ENCODE measurements at regions not wholly inside any gene's neighbourhood (a gene's known extent, or its start where the extent isn't known, plus 50 kb on each side); places are given as distances from the start of the nearest gene placed in this dataset.
"Not testable (repeated sequence)": the region's sequence is repeated elsewhere in the genome, so short reads cannot be mapped to it uniquely, and the experiment has no call there.

DNA sequence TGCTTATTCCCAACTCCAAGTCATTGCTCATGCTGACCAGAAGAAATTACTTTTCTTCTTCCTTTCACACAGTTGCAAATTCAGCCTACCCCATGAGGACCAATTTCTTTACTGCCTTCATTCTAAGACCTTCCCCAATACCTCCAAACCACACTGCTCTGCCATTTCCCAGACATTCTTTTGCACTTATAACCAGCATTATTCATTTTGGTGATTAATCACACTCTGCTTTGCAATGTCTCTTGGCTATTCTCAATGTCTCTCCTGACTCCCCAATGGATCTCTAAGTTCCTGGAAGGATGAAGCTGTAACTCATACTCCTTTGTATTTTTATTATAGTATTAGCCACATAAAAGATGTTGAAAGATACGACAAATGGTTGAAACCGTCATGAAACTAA lies 105.7 kb upstream of the RANBP3L start:
- H3K27ac ChIP-seq (ENCODE audit: low read length), result no peak overlapping the region
- no peaks in the 10 kb centered on the region for H3K9me3 ChIP-seq (ENCODE audit: control insufficient read depth, low read length)
- no peak overlapping the region for H3K4me3 ChIP-seq (ENCODE audit: low read length)
- 53% methylated on average over 2 of the region's 2 CpGs for WGBS
- no peak for ATAC-seq
- H3K27me3 ChIP-seq (ENCODE audit: control insufficient read depth, insufficient read depth), result no peaks in the 10 kb centered on the region
- no peaks in the 10 kb centered on the region for H3K4me1 ChIP-seq (ENCODE audit: control insufficient read depth, insufficient read depth, low read length)
- no peak for DNase-seq
- intact Hi-C loops (cut with DNase I), result no loop called here

- not testable (repeated sequence) for H3K27me3 ChIP-seq (ENCODE audit: control insufficient read depth, insufficient read depth); H3K27ac ChIP-seq (ENCODE audit: low read length); DNase-seq; H3K9me3 ChIP-seq (ENCODE audit: control insufficient read depth, low read length); H3K4me1 ChIP-seq (ENCODE audit: control insufficient read depth, insufficient read depth, low read length); ATAC-seq; H3K4me3 ChIP-seq (ENCODE audit: low read length)
- intact Hi-C loops (cut with DNase I), result loop anchor here in 1 of 4 donors (10.0 kb wide), 1 partner anchor 95 kb away; no protein-coding TSS in a partner anchor
Measured at GRCh38 chr5:36409711-36410110, 108.0 kb upstream of the RANBP3L start.

DNA sequence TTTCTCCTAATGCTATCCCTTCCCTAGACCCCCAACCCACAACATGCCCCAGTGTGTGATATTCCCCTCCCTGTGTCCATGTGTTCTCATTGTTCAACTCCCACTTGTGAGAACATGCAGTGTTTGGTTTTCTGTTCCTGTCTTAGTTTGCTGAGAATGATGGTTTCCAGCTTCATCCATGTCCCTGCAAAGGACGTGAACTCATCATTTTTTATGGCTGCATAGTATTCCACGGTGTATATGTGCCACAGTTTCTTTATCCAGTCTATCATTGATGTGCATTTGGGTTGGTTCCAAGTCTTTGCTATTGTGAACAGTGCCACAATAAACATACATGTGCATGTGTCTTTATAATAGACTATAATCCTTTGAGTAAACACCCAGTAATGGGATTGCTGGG lies 109.0 kb upstream of the RANBP3L start:
- not testable (repeated sequence) for H3K4me3 ChIP-seq (ENCODE audit: low read length); H3K9me3 ChIP-seq (ENCODE audit: control insufficient read depth, low read length); H3K27me3 ChIP-seq (ENCODE audit: control insufficient read depth, insufficient read depth); ATAC-seq; H3K4me1 ChIP-seq (ENCODE audit: control insufficient read depth, insufficient read depth, low read length); DNase-seq; H3K27ac ChIP-seq (ENCODE audit: low read length)
- intact Hi-C loops (cut with DNase I), result loop anchor here in 1 of 4 donors (10.0 kb wide), 1 partner anchor 94 kb away; no protein-coding TSS in a partner anchor
- WGBS, result 95% methylated on average over 2 of the region's 2 CpGs

DNA sequence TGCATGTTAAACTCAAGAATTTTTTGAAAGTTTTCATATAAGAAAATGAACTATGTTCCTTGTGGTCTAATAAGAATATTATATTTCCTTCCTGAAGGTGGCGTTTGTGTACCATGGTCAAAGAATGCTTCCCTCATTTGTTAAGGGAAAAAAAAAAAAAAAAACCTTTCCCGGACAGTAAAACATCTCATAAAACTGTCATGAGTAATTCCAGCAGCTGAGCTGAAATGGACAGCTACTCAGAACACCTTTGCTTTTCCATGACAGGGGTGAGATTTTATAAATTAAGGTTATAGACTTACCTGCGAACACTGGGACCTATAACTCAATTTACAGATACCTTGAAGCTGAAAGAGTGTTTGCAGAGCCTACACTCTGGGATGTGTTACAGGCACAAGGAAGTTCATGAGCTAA lies 113.2 kb upstream of the RANBP3L start:
- DNase-seq, result no peak
- intact Hi-C loops (cut with DNase I), result loop anchor here (2.0 to 10.0 kb wide), 6 partner anchors 90 to 282 kb away; partner anchors contain the start of gene SLC1A3 (in 1 of the 4)
- 28% methylated on average over 3 of the region's 3 CpGs for WGBS
- Histone ChIP-seq H3K9me3 (ENCODE audit: control insufficient read depth, low read length) (peaks cover 2% of the 10 kb centered on the region), H3K27me3 (ENCODE audit: control insufficient read depth, insufficient read depth) (no peaks in the 10 kb centered on the region), H3K27ac (ENCODE audit: low read length) (no peak overlapping the region), H3K4me1 (ENCODE audit: control insufficient read depth, insufficient read depth, low read length) (no peaks in the 10 kb centered on the region), H3K4me3 (ENCODE audit: low read length) (no peak overlapping the region)
- ATAC-seq, result peak; percentile 48 to 51

GRCh38 chr5:36416605-36417004 lies 114.9 kb upstream of the RANBP3L start:
- peaks cover 4% of the 10 kb centered on the region for H3K9me3 ChIP-seq (ENCODE audit: control insufficient read depth, low read length)
- no peak overlapping the region for H3K4me3 ChIP-seq (ENCODE audit: low read length)
- intact Hi-C loops (cut with DNase I), result loop anchor here in 3 of 4 donors (5.0 to 10.0 kb wide), 4 partner anchors 88 to 276 kb away; partner anchors contain the start of gene SLC1A3 (in 1 of the 3)
- H3K27ac ChIP-seq (ENCODE audit: low read length), result no peak overlapping the region
- ATAC-seq, result no peak
- no peaks in the 10 kb centered on the region for H3K4me1 ChIP-seq (ENCODE audit: control insufficient read depth, insufficient read depth, low read length)
- no peaks in the 10 kb centered on the region for H3K27me3 ChIP-seq (ENCODE audit: control insufficient read depth, insufficient read depth)
- DNase-seq, result no peak

DNA sequence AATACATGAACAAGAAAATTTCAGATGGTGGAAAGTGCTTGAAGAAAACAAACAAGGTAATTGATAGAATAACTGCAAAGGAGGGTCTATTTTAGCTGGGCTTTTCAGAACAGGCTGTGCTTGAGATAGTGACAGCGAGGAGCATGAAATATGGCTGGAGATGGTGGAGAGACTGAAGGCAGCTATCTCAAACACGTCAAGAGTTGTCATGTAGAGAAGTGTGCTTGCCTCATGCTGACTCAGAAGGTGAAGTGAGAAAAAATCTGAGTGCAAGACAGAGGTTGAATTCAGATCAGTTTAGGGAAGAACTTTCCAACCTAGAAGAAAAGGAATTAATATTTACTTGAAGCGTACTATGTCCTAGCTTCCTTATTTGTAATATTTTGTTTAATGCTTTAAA lies 115.5 kb upstream of the RANBP3L start:
- 61% methylated on average over 3 of the region's 3 CpGs for WGBS
- Histone ChIP-seq H3K4me3 (ENCODE audit: low read length) (no peak overlapping the region), H3K4me1 (ENCODE audit: control insufficient read depth, insufficient read depth, low read length) (no peaks in the 10 kb centered on the region), H3K9me3 (ENCODE audit: control insufficient read depth, low read length) (peaks cover 4% of the 10 kb centered on the region), H3K27me3 (ENCODE audit: control insufficient read depth, insufficient read depth) (no peaks in the 10 kb centered on the region), H3K27ac (ENCODE audit: low read length) (no peak overlapping the region)
- ATAC-seq (peak; percentile 77 to 79), DNase-seq (no peak)
- intact Hi-C loops (cut with DNase I), result loop anchor here in 3 of 4 donors (5.0 to 10.0 kb wide), 4 partner anchors 88 to 275 kb away; partner anchors contain the start of gene SLC1A3 (in 1 of the 3)

DNA sequence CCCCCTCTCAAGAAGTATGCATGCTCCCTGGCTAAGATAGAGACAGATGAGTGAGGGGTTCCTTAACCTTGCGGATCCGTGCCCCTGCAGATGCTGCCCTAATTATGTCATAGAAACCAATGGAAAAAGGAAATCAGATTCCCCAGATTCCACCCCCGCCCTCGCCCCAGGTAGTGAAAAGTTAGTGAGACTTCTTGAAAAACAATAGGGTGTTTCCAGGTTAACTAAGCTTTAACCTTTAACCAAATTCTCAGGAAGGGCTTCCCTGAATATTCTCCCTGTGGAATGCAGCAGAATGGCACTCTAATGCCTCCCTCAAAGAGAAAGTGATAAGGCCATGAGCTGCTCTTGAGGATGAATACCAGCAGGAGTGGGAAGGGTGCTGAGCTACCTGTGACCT lies 116.0 kb upstream of the RANBP3L start:
- ATAC-seq, result no peak
- 77% methylated on average over 4 of the region's 4 CpGs for WGBS
- no peak for DNase-seq
- Histone ChIP-seq H3K4me3 (ENCODE audit: low read length) (no peak overlapping the region), H3K4me1 (ENCODE audit: control insufficient read depth, insufficient read depth, low read length) (no peaks in the 10 kb centered on the region), H3K27ac (ENCODE audit: low read length) (no peak overlapping the region), H3K27me3 (ENCODE audit: control insufficient read depth, insufficient read depth) (no peaks in the 10 kb centered on the region), H3K9me3 (ENCODE audit: control insufficient read depth, low read length) (peaks cover 4% of the 10 kb centered on the region)
- intact Hi-C loops (cut with DNase I), result loop anchor here in 3 of 4 donors (5.0 to 10.0 kb wide), 4 partner anchors 87 to 275 kb away; partner anchors contain the start of gene SLC1A3 (in 1 of the 3)

GRCh38 chr5:36418152-36418979 lies 116.7 kb upstream of the RANBP3L start:
- no peak overlapping the region for H3K4me3 ChIP-seq (ENCODE audit: low read length)
- WGBS, result 77% methylated on average over 6 of the region's 6 CpGs
- H3K27ac ChIP-seq (ENCODE audit: low read length), result no peak overlapping the region
- no peaks in the 10 kb centered on the region for H3K27me3 ChIP-seq (ENCODE audit: control insufficient read depth, insufficient read depth)
- DNase-seq (no peak), ATAC-seq (no peak)
- no peaks in the 10 kb centered on the region for H3K4me1 ChIP-seq (ENCODE audit: control insufficient read depth, insufficient read depth, low read length)
- H3K9me3 ChIP-seq (ENCODE audit: control insufficient read depth, low read length), result peaks cover 4% of the 10 kb centered on the region
- intact Hi-C loops (cut with DNase I), result loop anchor here in 3 of 4 donors (5.0 to 10.0 kb wide), 4 partner anchors 86 to 274 kb away; partner anchors contain the start of gene SLC1A3 (in 1 of the 3)

DNA sequence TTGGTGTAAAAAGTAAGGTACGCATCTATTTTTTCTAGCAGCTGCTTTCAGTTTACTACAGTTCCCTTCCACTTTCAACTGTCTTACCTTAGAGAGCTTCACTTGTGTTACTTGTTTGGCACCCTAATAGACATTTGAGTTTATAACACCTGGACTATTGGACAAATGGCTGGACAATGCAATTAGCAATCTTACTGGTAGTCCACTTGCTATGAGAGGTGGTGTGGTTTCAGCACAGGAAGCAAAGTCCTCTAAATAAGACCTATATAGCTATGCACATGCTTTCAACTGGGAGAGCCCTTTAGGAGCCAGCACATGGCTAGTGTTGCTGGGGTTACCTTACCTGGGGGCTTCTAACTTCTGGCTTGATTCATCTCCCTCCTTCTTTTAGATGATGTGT lies 119.6 kb upstream of the RANBP3L start:
- DNase-seq, result no peak
- H3K27ac ChIP-seq (ENCODE audit: low read length), result no peak overlapping the region
- intact Hi-C loops (cut with DNase I), result loop anchor here in 1 of 4 donors (10.0 kb wide), 1 partner anchor 84 kb away; no protein-coding TSS in a partner anchor
- peaks cover 4% of the 10 kb centered on the region for H3K9me3 ChIP-seq (ENCODE audit: control insufficient read depth, low read length)
- ATAC-seq, result no peak
- no peaks in the 10 kb centered on the region for H3K4me1 ChIP-seq (ENCODE audit: control insufficient read depth, insufficient read depth, low read length)
- H3K4me3 ChIP-seq (ENCODE audit: low read length), result no peak overlapping the region
- no peaks in the 10 kb centered on the region for H3K27me3 ChIP-seq (ENCODE audit: control insufficient read depth, insufficient read depth)
- WGBS, result 99% methylated on average over 1 of the region's 1 CpG

DNA sequence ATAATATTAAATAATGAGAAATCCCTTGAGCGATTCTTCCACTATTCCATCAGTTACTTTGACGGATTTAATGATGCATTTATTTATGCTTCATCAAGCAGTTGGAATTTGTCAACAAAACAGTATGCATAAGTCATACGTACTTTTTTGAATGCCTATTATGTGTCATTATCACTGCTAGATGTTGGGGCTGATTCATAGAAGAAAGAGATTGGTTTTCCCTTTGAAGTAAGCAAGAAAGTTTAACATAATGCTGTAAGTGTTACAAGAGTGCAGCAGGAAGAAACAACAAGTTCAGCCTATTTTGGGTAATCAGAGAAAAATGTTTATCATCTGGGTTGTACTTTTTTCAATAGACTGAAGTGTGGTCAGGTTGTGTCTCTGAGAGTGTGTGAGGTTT lies 121.2 kb upstream of the RANBP3L start:
- intact Hi-C loops (cut with DNase I), result loop anchor here in 1 of 4 donors (10.0 kb wide), 1 partner anchor 82 kb away; no protein-coding TSS in a partner anchor

GRCh38 chr5:36423578-36424307 lies 122.0 kb upstream of the RANBP3L start:
- intact Hi-C loops (cut with DNase I), result loop anchor here in 1 of 4 donors (10.0 kb wide), 1 partner anchor 81 kb away; no protein-coding TSS in a partner anchor

More for the DNA sequence above, 121.2 kb upstream of the RANBP3L start:
- no peak for ATAC-seq
- DNase-seq, result no peak
- no peaks in the 10 kb centered on the region for H3K27me3 ChIP-seq (ENCODE audit: control insufficient read depth, insufficient read depth)
- H3K27ac ChIP-seq (ENCODE audit: low read length), result no peak overlapping the region
- H3K4me1 ChIP-seq (ENCODE audit: control insufficient read depth, insufficient read depth, low read length), result no peaks in the 10 kb centered on the region
- no peak overlapping the region for H3K4me3 ChIP-seq (ENCODE audit: low read length)
- H3K9me3 ChIP-seq (ENCODE audit: control insufficient read depth, low read length), result peaks cover 4% of the 10 kb centered on the region
- 75% methylated on average over 3 of the region's 3 CpGs for WGBS

More at GRCh38 chr5:36423578-36424307, 122.0 kb upstream of the RANBP3L start:
- DNase-seq (no peak), ATAC-seq (no peak)
- Histone ChIP-seq H3K4me1 (ENCODE audit: control insufficient read depth, insufficient read depth, low read length) (no peaks in the 10 kb centered on the region), H3K27me3 (ENCODE audit: control insufficient read depth, insufficient read depth) (no peaks in the 10 kb centered on the region), H3K27ac (ENCODE audit: low read length) (no peak overlapping the region), H3K4me3 (ENCODE audit: low read length) (no peak overlapping the region), H3K9me3 (ENCODE audit: control insufficient read depth, low read length) (peaks cover 2% of the 10 kb centered on the region)
- 74% methylated on average over 3 of the region's 3 CpGs for WGBS

All from right cardiac atrium (tissue), 5 donors.